ENCODE measurements at regions not wholly inside any gene's neighbourhood (a gene's known extent, or its start where the extent isn't known, plus 50 kb on each side); places are given as distances from the start of the nearest gene placed in this dataset.

DNA sequence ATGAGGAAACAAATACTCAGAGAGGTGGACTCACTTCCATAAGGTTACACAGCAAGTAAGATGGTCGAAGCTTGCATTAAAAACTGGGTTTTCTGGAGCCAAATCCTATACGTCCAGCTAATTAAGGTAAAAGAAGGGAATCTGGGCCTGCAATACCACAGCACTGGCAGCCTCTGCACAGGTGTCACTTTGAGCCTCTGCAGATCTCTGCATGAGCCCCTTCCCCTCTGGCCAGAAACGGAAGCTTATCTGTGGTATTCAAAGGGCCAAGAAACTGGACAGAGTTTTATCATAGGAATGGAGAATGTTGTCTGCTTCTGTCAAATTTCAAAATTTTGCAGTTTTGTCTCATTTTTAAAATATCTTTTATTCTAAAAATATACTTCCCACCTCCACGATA lies 76.1 kb downstream of the OSR1 start (continued):
- TF ChIP-seq KAT7 (CRISPR knock-in tag; IDR thresholded peaks at IDR 0.05; ENCODE audit: borderline replicate concordance) (no peak), SRF (IDR thresholded peaks at IDR 0.05; ENCODE audit: low read depth, low read length) (no peak), BRCA1 (CRISPR knock-in tag; IDR thresholded peaks at IDR 0.05) (no peak), ZNF777 (CRISPR knock-in tag; IDR thresholded peaks at IDR 0.05) (no peak), GLMP (CRISPR knock-in tag; IDR thresholded peaks at IDR 0.05; ENCODE audit: borderline replicate concordance) (no peak), ZFP41 (CRISPR knock-in tag; IDR thresholded peaks at IDR 0.05; ENCODE audit: borderline replicate concordance) (no peak)

- no peak overlapping the region for H3K9ac ChIP-seq (ENCODE audit: insufficient read depth, low read depth, low read length)
- no peaks in the 10 kb centered on the region for H3K27me3 ChIP-seq (ENCODE audit: control insufficient read depth in 1 of 2, insufficient read depth in 2 of 2, low read length in 2 of 2)
- DNase-seq (ENCODE audit: low spot score) (no peak), ATAC-seq (no peak), FAIRE-seq (no peak)
- in situ Hi-C loops (cut with HindIII; ENCODE audit: extremely low pct_ligation_motif_present, low pct_unique_long_range_greater_than_20kb) = no loop called here
- no peak overlapping the region for H3K27ac ChIP-seq (ENCODE audit: extremely low read length, insufficient read depth, low read length)
- TF ChIP-seq ZGPAT (CRISPR knock-in tag; IDR thresholded peaks at IDR 0.05) (no peak), SIX1 (CRISPR knock-in tag; IDR thresholded peaks at IDR 0.05; ENCODE audit: borderline replicate concordance) (no peak), ZNF367 (CRISPR knock-in tag; IDR thresholded peaks at IDR 0.05; ENCODE audit: borderline replicate concordance) (no peak), CC2D1A (CRISPR knock-in tag; IDR thresholded peaks at IDR 0.05) (no peak), SMYD3 (CRISPR knock-in tag; IDR thresholded peaks at IDR 0.05) (no peak), SKI (IDR thresholded peaks at IDR 0.05; ENCODE audit: partially characterized antibody) (no peak), LCORL (IDR thresholded peaks at IDR 0.05) (no peak), LCORL (CRISPR knock-in tag; IDR thresholded peaks at IDR 0.05) (no peak)
- no peaks in the 10 kb centered on the region for H3K79me2 ChIP-seq (ENCODE audit: insufficient read depth, low read length)
- no peak overlapping the region for H3K4me2 ChIP-seq (ENCODE audit: low read depth, low read length)
- no peak overlapping the region for H2AFZ ChIP-seq (ENCODE audit: low read length)
- H3K4me1 ChIP-seq (ENCODE audit: insufficient read depth, low read length) = no peaks in the 10 kb centered on the region
- no peaks in the 10 kb centered on the region for H4K20me1 ChIP-seq (ENCODE audit: insufficient read depth, low read length)
- no peaks in the 10 kb centered on the region for H3K9me3 ChIP-seq (ENCODE audit: low read length)
- BruUV-seq (replicated peaks) = no TSS peak
- H3K36me3 ChIP-seq (replicated peaks in 1 of 2; ENCODE audit: control insufficient read depth in 1 of 2, insufficient read depth in 2 of 2, low read length in 2 of 2) = no peaks in the 10 kb centered on the region
- intact Hi-C loops (cut with micrococcal nuclease; ENCODE audit: unreplicated experiment) = no loop called here
- H3K4me3 ChIP-seq (replicated peaks in 1 of 3; ENCODE audit: insufficient read depth in 1 of 3, low read depth in 2 of 3, low read length in 3 of 3) = no peak overlapping the region
- POLR2A ChIA-PET = no interaction called here
- CTCF ChIA-PET (ENCODE audit: low intra/inter-chr PET ratio, low total read pairs) = no interaction called here
These were observed 84.0 kb downstream of the OSR1 start for GRCh38 chr2:19274439-19274838.
